Stimulated activated CD8-positive, alpha-beta memory T cell treated with anti-CD3 and anti-CD28 coated beads, Interleukin-4, amount 100 ng/mL, for 1 hour (primary cell): ENCODE measurements at regions not wholly inside any gene's neighbourhood (a gene's known extent, or its start where the extent isn't known, plus 50 kb on each side); places are given as distances from the start of the nearest gene placed in this dataset.

ENCODE experiments used
- DNase-seq, 2 donors: peaks; one replicate each; pipeline ENCODE4 v3.0.0-alpha.2; 2020; ENCODE audit warnings: low read depth in 2 of 2, low spot score in 1 of 2

GRCh38 chr9:18371141-18371540, 102.8 kb upstream of the ADAMTSL1 start:
- DNase-seq: no peak

GRCh38 chr9:18371621-18372020, 102.3 kb upstream of the ADAMTSL1 start:
- no peak for DNase-seq

- no peak for DNase-seq
Observed at GRCh38 chr9:18379073-18379811, 94.7 kb upstream of the ADAMTSL1 start.

- no peak for DNase-seq
Observed at GRCh38 chr9:18382243-18382642, 91.7 kb upstream of the ADAMTSL1 start.

- DNase-seq: no peak
Observed at GRCh38 chr9:18384066-18384465, 89.9 kb upstream of the ADAMTSL1 start.

GRCh38 chr9:18385696-18386490, 88.1 kb upstream of the ADAMTSL1 start:
- no peak for DNase-seq

GRCh38 chr9:18390393-18390792, 83.6 kb upstream of the ADAMTSL1 start:
- no peak for DNase-seq

- no peak for DNase-seq
Observed at GRCh38 chr9:18393340-18394130, 80.4 kb upstream of the ADAMTSL1 start.

GRCh38 chr9:18394847-18395351, 79.1 kb upstream of the ADAMTSL1 start:
- no peak for DNase-seq

- no peak for DNase-seq
Observed at GRCh38 chr9:18396102-18396728, 77.7 kb upstream of the ADAMTSL1 start.

- DNase-seq: no peak
Observed at GRCh38 chr9:18397076-18397475, 76.9 kb upstream of the ADAMTSL1 start.

- DNase-seq: no peak
Observed at GRCh38 chr9:18398038-18398437, 75.9 kb upstream of the ADAMTSL1 start.

GRCh38 chr9:18404434-18405029, 69.4 kb upstream of the ADAMTSL1 start:
- no peak for DNase-seq

GRCh38 chr9:18405240-18405639, 68.7 kb upstream of the ADAMTSL1 start:
- no peak for DNase-seq

- DNase-seq: no peak
Observed at GRCh38 chr9:18410983-18411382, 63.0 kb upstream of the ADAMTSL1 start.

- no peak for DNase-seq
Observed at GRCh38 chr9:18421391-18421790, 52.6 kb upstream of the ADAMTSL1 start.

GRCh38 chr9:18422296-18423036, 51.5 kb upstream of the ADAMTSL1 start:
- DNase-seq: no peak

- DNase-seq: no peak
Observed at GRCh38 chr9:18423791-18424531, 50.0 kb upstream of the ADAMTSL1 start.
